ENCODE measurements at regions not wholly inside any gene's neighbourhood (a gene's known extent, or its start where the extent isn't known, plus 50 kb on each side); places are given as distances from the start of the nearest gene placed in this dataset.
A peak's percentile ranks its signal among the peaks of the same experiment; 100 is the strongest.
"Not testable (repeated sequence)": the region's sequence is repeated elsewhere in the genome, so short reads cannot be mapped to it uniquely, and the experiment has no call there.

DNA sequence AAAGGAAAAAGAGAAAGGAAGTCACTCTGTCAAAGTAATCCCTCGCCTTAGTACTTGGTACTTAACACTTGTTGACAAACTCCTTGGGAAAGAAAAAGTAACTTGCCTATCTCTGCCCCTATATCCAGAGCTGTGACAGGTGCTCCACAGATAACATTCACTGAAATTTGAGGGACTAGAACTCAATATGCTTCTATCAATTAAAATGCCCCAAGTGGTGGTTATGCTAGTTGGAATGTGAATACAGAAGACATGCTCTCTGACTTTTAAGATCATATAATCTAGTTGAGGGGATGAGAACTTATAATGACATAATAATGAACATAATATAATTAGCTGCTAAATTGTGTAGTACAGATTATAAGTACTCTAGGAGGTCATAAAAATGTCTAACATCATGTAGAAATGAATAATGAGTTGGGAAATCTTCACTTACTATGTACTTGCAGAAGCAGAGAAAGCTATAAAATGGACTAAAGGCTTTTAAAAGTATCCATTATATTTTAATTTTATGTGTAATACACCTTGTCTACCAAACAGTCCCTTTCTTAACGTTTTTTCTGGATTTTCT lies 153.1 kb upstream of the CCDC54 start:
- Histone ChIP-seq H3K27me3 (no peaks in the 10 kb centered on the region), H3K9me3 (no peaks in the 10 kb centered on the region), H3K27ac (replicated peaks in 1 of 4) (no peak overlapping the region), H3K4me3 (no peak overlapping the region), H3K4me1 (no peaks in the 10 kb centered on the region), H3K36me3 (no peaks in the 10 kb centered on the region)
- intact Hi-C loops (cut with DNase I) = no loop called here
- DNase-seq (ENCODE audit: extremely low spot score) = no peak
- no peak for TF ChIP-seq POLR2AphosphoS5 (IDR thresholded peaks at IDR 0.05)
- no peak for TF ChIP-seq POLR2A (IDR thresholded peaks at IDR 0.05; ENCODE audit: low read depth)
- TF ChIP-seq CTCF (IDR thresholded peaks at IDR 0.05) = no peak
- TF ChIP-seq EP300 (IDR thresholded peaks at IDR 0.05) = no peak
- 72% methylated on average over 2 of the region's 2 CpGs for WGBS

- no peak for DNase-seq (ENCODE audit: extremely low spot score)
- no peaks in the 10 kb centered on the region for H3K4me1 ChIP-seq
- TF ChIP-seq POLR2A (IDR thresholded peaks at IDR 0.05; ENCODE audit: low read depth) = no peak
- TF ChIP-seq POLR2AphosphoS5 (IDR thresholded peaks at IDR 0.05) = no peak
- TF ChIP-seq CTCF (IDR thresholded peaks at IDR 0.05) = no peak
- no peak for TF ChIP-seq EP300 (IDR thresholded peaks at IDR 0.05)
- H3K36me3 ChIP-seq = no peaks in the 10 kb centered on the region
- WGBS = 78% methylated on average over 1 of the region's 1 CpG
- H3K9me3 ChIP-seq = no peaks in the 10 kb centered on the region
- intact Hi-C loops (cut with DNase I) = no loop called here
- no peak overlapping the region for H3K27ac ChIP-seq (replicated peaks in 1 of 4)
- no peaks in the 10 kb centered on the region for H3K27me3 ChIP-seq
- no peak overlapping the region for H3K4me3 ChIP-seq
Observed at GRCh38 chr3:107227091-107227490, 150.1 kb upstream of the CCDC54 start.

- intact Hi-C loops (cut with DNase I) = loop anchor here (10.0 kb wide), 1 partner anchor 311 kb away; no protein-coding TSS in a partner anchor
- DNase-seq (ENCODE audit: extremely low spot score) = not testable (repeated sequence)
Observed at GRCh38 chr3:107233877-107234276, 143.4 kb upstream of the CCDC54 start.

DNA sequence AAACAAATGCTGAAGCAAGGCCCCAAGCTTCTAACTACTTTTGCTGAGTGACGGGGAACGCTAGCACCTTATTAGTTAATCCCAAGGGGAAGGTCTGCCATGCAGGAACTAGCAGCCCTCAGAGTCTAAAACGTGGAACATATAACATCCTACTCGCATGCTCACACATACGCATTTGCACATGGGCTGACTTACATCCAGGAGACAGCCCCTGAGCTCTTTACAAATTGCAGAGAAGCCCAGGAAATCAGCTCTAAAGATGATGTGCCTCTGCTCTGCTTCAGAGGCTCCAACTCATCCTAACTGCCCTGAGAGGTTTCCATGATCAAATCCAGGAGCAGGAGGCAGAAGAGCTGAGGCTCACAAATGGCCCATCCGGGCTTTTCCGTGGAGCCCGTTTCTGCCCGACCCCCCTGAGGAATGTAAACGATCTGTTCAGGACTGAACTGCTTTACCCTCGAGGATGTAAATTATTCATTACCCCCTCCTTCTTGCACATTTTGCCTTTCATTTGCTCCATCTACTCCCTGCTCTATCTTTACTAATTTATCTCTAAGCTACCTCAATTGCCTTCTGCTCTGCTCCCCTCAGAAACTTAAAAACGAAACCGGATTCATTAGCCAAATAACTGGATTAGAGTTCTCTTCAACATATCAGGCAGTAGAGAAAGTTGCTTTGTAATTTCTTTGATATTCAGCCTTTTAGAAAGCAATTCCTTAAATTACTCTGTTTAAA lies 141.9 kb upstream of the CCDC54 start:
- Histone ChIP-seq H3K27me3 (no peaks in the 10 kb centered on the region), H3K4me1 (peaks cover 0 to 34% (median 27%) of the 10 kb centered on the region in 4 donors), H3K4me3 (peak overlapping the region; percentile 53 to 62 (median 58)), H3K9me3 (no peaks in the 10 kb centered on the region), H3K27ac (replicated peaks in 1 of 4) (peak overlapping the region; percentile 43 to 71 (median 66)), H3K36me3 (no peaks in the 10 kb centered on the region)
- DNase-seq (ENCODE audit: extremely low spot score) = no peak
- WGBS = 33% methylated on average over 13 of the region's 13 CpGs
- TF ChIP-seq POLR2A (IDR thresholded peaks at IDR 0.05; ENCODE audit: low read depth) (no peak), POLR2AphosphoS5 (IDR thresholded peaks at IDR 0.05) (no peak), EP300 (IDR thresholded peaks at IDR 0.05) (no peak), CTCF (IDR thresholded peaks at IDR 0.05) (no peak)
- intact Hi-C loops (cut with DNase I) = loop anchor here (5.0 to 10.0 kb wide), 3 partner anchors 309 to 1242 kb away; no protein-coding TSS in a partner anchor

More at GRCh38 chr3:107233877-107234276, 143.4 kb upstream of the CCDC54 start:
- 100% methylated on average over 4 of the region's 4 CpGs for WGBS
- H3K27me3 ChIP-seq; H3K9me3 ChIP-seq; H3K4me3 ChIP-seq; H3K27ac ChIP-seq (replicated peaks in 1 of 4); H3K36me3 ChIP-seq: not testable (repeated sequence)
- peaks cover 0 to 21% (median 17%) of the 10 kb centered on the region in 4 donors for H3K4me1 ChIP-seq

DNA sequence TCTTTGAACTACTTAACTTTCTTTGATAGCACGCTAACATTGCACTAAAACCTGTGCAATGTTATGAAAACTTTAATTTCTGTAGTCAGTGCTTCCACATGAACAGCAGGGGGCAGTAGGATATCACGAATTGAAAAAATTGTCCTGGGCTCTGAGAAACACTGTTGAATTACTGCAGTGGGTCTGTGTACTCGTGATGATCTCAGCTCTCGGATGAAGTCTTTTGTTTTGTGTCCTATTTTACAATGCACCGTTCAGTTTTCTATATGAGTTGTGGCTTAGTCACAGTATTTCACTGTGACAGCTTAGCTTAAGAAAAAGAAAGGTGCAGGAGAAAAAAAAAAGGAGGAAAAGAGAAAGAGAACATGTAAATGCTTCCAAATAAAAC lies 141.3 kb upstream of the CCDC54 start:
- WGBS = 0% methylated on average over 5 of the region's 5 CpGs
- DNase-seq (ENCODE audit: extremely low spot score) = no peak
- Histone ChIP-seq H3K36me3 (no peaks in the 10 kb centered on the region), H3K27ac (replicated peaks in 1 of 4) (peak overlapping the region; percentile 43 to 71 (median 66)), H3K4me1 (peaks cover 0 to 36% (median 27%) of the 10 kb centered on the region in 4 donors), H3K27me3 (no peaks in the 10 kb centered on the region), H3K4me3 (peak overlapping the region; percentile 53 to 62 (median 58)), H3K9me3 (no peaks in the 10 kb centered on the region)
- intact Hi-C loops (cut with DNase I) = loop anchor here (5.0 to 10.0 kb wide), 3 partner anchors 309 to 1241 kb away; no protein-coding TSS in a partner anchor
- TF ChIP-seq POLR2AphosphoS5 (IDR thresholded peaks at IDR 0.05) = no peak
- TF ChIP-seq CTCF (IDR thresholded peaks at IDR 0.05) = peak; percentile 89 to 93 (median 91)
- no peak for TF ChIP-seq POLR2A (IDR thresholded peaks at IDR 0.05; ENCODE audit: low read depth)
- TF ChIP-seq EP300 (IDR thresholded peaks at IDR 0.05) = no peak

Measured in esophagus muscularis mucosa (tissue), 4 donors.